HEK293 (cell line): ENCODE measurements at regions not wholly inside any gene's neighbourhood (a gene's known extent, or its start where the extent isn't known, plus 50 kb on each side); places are given as distances from the start of the nearest gene placed in this dataset.
A peak's percentile ranks its signal among the peaks of the same experiment; 100 is the strongest.

ENCODE experiments used
- CTCF ChIA-PET: fragments of 350-600 bp; formaldehyde crosslinking; extraction: SDS; loops from one replicate; lab custom pipeline; 2021; ENCODE audit warnings: antibody characterized with exemption; lab: Yijun Ruan, JAX
- POLR2A ChIA-PET: fragments of 300-600 bp; formaldehyde crosslinking; extraction: SDS; loops from one replicate; lab custom pipeline; 2020; ENCODE audit warnings: antibody characterized with exemption, inconsistent platforms; lab: Yijun Ruan, JAX
- H3K27ac ChIP-seq: fragments of 200-500 bp; sonication (Bioruptor generic); 2 replicates; pipeline ENCODE4 v1.5.1; 2014; ENCODE audit warnings: low read depth, low read length, control low read depth, inconsistent platforms; ENCODE audit errors: extremely low read depth
- H3K36me3 ChIP-seq, 2 experiments: fragments of 200-500 bp in 1 of 2; sonication (Bioruptor generic) in 1 of 2; 1 replicate in 1 of 2; 2 replicates in 1 of 2; pipeline ENCODE4 v1.5.1; 2014 to 2017; ENCODE audit warnings: inconsistent platforms in 2 of 2, low read length in 2 of 2; ENCODE audit not compliant: control insufficient read depth in 2 of 2, insufficient read depth in 1 of 2
- H3K4me1 ChIP-seq: fragments of 200-500 bp; sonication (Bioruptor generic); 2 replicates; pipeline ENCODE4 v1.5.1; 2014; ENCODE audit warnings: mild to moderate bottlenecking, low read length, inconsistent platforms; ENCODE audit not compliant: control insufficient read depth, insufficient read depth
- H3K4me3 ChIP-seq: 2 replicates; pipeline ENCODE4 v1.5.1; 2011; ENCODE audit warnings: low read depth, mild to moderate bottlenecking, control low read depth, low read length, moderate library complexity
- H3K9me3 ChIP-seq: fragments of 200-500 bp; sonication (Bioruptor generic); 2 replicates; pipeline ENCODE4 v1.5.1; 2014; ENCODE audit warnings: low read depth, low read length, inconsistent platforms; ENCODE audit not compliant: control insufficient read depth, insufficient read depth
- EGR2 ChIP-seq: fragments of 450-650 bp; formaldehyde crosslinking; IDR thresholded peaks from 2 replicates; pipeline ENCODE4 v1.5.1; 2016; ENCODE audit warnings: low read depth, missing biosample characterization, missing genetic modification characterization
- FEZF1 ChIP-seq: fragments of 450-650 bp; formaldehyde crosslinking; IDR thresholded peaks from 2 replicates; pipeline ENCODE4 v1.5.1; 2016; ENCODE audit warnings: missing biosample characterization, missing genetic modification characterization
- GFI1B ChIP-seq: fragments of 450-650 bp; formaldehyde crosslinking; IDR thresholded peaks from 2 replicates; pipeline ENCODE4 v1.5.1; 2016; ENCODE audit warnings: missing biosample characterization, missing genetic modification characterization
- GLI4 ChIP-seq: fragments of 450-650 bp; formaldehyde crosslinking; IDR thresholded peaks from 2 replicates; pipeline ENCODE4 v1.5.1; 2016; ENCODE audit warnings: missing biosample characterization, missing genetic modification characterization
- HOXC10 ChIP-seq: sonication (generic); formaldehyde crosslinking; IDR thresholded peaks from 2 replicates; pipeline ENCODE4 v1.8.1; 2023; ENCODE audit warnings: mild to moderate bottlenecking, missing genetic modification reagents
- KLF8 ChIP-seq: fragments of 450-650 bp; formaldehyde crosslinking; IDR thresholded peaks from 2 replicates; pipeline ENCODE4 v1.5.1; 2016; ENCODE audit warnings: missing biosample characterization, missing genetic modification characterization
- KLF9 ChIP-seq: fragments of 450-650 bp; formaldehyde crosslinking; IDR thresholded peaks from 2 replicates; pipeline ENCODE4 v1.5.1; 2016; ENCODE audit warnings: missing biosample characterization, missing genetic modification characterization, low read depth
- SCRT2 ChIP-seq: fragments of 450-650 bp; formaldehyde crosslinking; IDR thresholded peaks from 2 replicates; pipeline ENCODE4 v1.5.1; 2016; ENCODE audit warnings: missing biosample characterization, missing genetic modification characterization
- TRIM28 ChIP-seq: IDR thresholded peaks from 2 replicates; pipeline ENCODE4 v1.6.1; 2011; ENCODE audit warnings: low read length, control low read depth, borderline replicate concordance
- YY1 ChIP-seq: fragments of 450-650 bp; formaldehyde crosslinking; IDR thresholded peaks from 2 replicates; pipeline ENCODE4 v1.5.1; 2018; ENCODE audit warnings: missing biosample characterization, missing genetic modification characterization
- ZIC2 ChIP-seq: fragments of 450-650 bp; formaldehyde crosslinking; IDR thresholded peaks from 2 replicates; pipeline ENCODE4 v1.5.1; 2016; ENCODE audit warnings: missing biosample characterization, missing genetic modification characterization
- ZNF138 ChIP-seq: fragments of 450-650 bp; formaldehyde crosslinking; IDR thresholded peaks from 2 replicates; pipeline ENCODE4 v1.5.1; 2016; ENCODE audit warnings: missing biosample characterization, missing genetic modification characterization, borderline replicate concordance
- ZNF140 ChIP-seq: fragments of 450-650 bp; formaldehyde crosslinking; IDR thresholded peaks from 2 replicates; pipeline ENCODE4 v1.5.1; 2016; ENCODE audit warnings: missing biosample characterization, missing genetic modification characterization
- ZNF155 ChIP-seq: fragments of 450-650 bp; formaldehyde crosslinking; IDR thresholded peaks from 2 replicates; pipeline ENCODE4 v1.5.1; 2016; ENCODE audit warnings: missing biosample characterization, missing genetic modification characterization
- ZNF214 ChIP-seq: fragments of 450-650 bp; formaldehyde crosslinking; IDR thresholded peaks from 2 replicates; pipeline ENCODE4 v1.5.1; 2017; ENCODE audit warnings: missing biosample characterization, mild to moderate bottlenecking, missing genetic modification characterization, borderline replicate concordance
- ZNF521 ChIP-seq: fragments of 450-650 bp; formaldehyde crosslinking; IDR thresholded peaks from 2 replicates; pipeline ENCODE4 v1.5.1; 2017; ENCODE audit warnings: missing biosample characterization, mild to moderate bottlenecking, missing genetic modification characterization
- ZXDB ChIP-seq: fragments of 450-650 bp; formaldehyde crosslinking; IDR thresholded peaks from 2 replicates; pipeline ENCODE4 v1.5.1; 2016; ENCODE audit warnings: missing biosample characterization, missing genetic modification characterization
- TF ChIP-seq, protein P1 (sequence below): fragments of 450-650 bp; formaldehyde crosslinking; IDR thresholded peaks from 2 replicates; pipeline ENCODE4 v1.5.1; 2016; ENCODE audit warnings: missing biosample characterization, missing genetic modification characterization
- TF ChIP-seq, protein P2 (sequence below): fragments of 450-650 bp; formaldehyde crosslinking; IDR thresholded peaks from 2 replicates; pipeline ENCODE4 v1.5.1; 2016; ENCODE audit warnings: missing biosample characterization, missing genetic modification characterization

DNA sequence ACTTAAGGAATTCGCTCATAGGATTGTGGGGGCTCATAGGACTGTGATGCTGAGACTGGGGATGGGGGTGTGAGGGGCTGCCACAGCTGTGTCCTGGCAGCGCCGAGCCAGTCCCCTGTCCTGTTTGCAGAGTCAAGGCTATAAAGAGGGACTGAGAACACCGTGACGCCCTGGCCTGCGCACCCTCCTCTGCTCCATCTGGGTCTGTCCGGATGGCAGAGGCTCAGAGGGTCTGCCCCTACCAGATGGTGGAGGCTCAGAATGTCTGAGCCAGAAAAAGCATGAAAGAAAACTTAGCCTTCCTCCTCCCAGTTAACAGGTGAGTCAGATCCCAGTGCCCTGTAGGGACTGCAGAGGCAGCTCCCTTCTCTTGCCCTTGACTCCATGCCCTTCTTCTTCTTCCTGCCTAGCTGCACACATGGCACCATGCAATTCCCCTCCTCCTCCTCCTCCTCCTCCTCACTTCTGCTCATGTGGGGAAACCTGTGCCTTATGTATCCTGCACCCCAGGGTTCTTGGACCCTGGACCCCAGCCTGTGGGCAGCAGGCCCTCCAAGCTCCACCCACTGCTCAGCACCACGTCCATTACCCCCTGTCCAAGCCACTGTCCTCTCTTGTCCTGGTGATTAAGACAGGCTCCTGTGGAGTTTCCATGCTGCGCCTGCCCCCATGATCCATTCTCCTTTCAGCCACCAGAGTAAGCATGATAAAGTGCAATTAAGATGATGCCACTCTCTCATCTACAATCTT is 410.0 kb upstream of the SULF2 start:
- ChIA-PET POLR2A (no interaction called here), CTCF (no interaction called here)
- H3K27ac ChIP-seq, result no peak overlapping the region
- H3K36me3 ChIP-seq, result no peaks in the 10 kb centered on the region
- H3K4me1 ChIP-seq, result no peaks in the 10 kb centered on the region
- no peak overlapping the region for H3K4me3 ChIP-seq
- H3K9me3 ChIP-seq, result no peaks in the 10 kb centered on the region
- TF ChIP-seq YY1, result no peak
- TF ChIP-seq ZNF521 (tag by site-specific recombination), result no peak
- 0 out of 2 replicates have a peak, but pooled peaks have one; percentile 8 for TF ChIP-seq EGR2 (tag by site-specific recombination)
- peak; percentile 49 for TF ChIP-seq ZIC2 (tag by site-specific recombination)
- no peak for TF ChIP-seq TRIM28

DNA sequence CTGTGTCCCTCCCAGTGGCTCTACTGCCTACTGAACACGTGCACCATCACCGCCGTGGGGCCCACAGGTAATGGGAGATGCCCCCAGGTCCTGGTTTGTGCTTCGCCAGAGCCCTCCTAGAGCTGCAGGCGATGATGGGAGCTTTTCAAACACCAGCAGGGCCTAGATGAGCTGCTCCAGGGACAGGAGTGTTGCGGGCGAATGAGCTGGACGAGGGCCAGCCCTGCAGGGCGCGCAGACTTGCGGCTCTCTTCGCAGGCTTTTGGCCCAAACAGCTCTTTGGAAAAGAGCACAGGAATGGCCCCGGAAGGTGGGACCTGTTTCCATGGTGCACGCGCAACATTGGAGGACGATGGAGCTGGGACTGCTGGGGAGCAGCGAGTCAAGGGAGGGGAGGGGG is 409.3 kb upstream of the SULF2 start:
- H3K36me3 ChIP-seq, result no peaks in the 10 kb centered on the region
- POLR2A ChIA-PET, result no interaction called here
- H3K4me3 ChIP-seq, result no peak overlapping the region
- CTCF ChIA-PET, result no interaction called here
- no peak for TF ChIP-seq ZNF214
- TF ChIP-seq HOXC10 (CRISPR knock-in tag), result no peak
- TF ChIP-seq ZNF140, result no peak
- TF ChIP-seq, protein P1, sequence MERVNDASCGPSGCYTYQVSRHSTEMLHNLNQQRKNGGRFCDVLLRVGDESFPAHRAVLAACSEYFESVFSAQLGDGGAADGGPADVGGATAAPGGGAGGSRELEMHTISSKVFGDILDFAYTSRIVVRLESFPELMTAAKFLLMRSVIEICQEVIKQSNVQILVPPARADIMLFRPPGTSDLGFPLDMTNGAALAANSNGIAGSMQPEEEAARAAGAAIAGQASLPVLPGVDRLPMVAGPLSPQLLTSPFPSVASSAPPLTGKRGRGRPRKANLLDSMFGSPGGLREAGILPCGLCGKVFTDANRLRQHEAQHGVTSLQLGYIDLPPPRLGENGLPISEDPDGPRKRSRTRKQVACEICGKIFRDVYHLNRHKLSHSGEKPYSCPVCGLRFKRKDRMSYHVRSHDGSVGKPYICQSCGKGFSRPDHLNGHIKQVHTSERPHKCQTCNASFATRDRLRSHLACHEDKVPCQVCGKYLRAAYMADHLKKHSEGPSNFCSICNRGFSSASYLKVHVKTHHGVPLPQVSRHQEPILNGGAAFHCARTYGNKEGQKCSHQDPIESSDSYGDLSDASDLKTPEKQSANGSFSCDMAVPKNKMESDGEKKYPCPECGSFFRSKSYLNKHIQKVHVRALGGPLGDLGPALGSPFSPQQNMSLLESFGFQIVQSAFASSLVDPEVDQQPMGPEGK (tag by site-specific recombination), result no peak
- TF ChIP-seq ZNF138 (tag by site-specific recombination), result no peak
- no peak for TF ChIP-seq GLI4 (tag by site-specific recombination)
- TF ChIP-seq GFI1B (tag by site-specific recombination), result no peak
- no peak for TF ChIP-seq KLF9 (tag by site-specific recombination)
- no peak for TF ChIP-seq ZXDB (tag by site-specific recombination)
- no peak for TF ChIP-seq KLF8 (tag by site-specific recombination)
- TF ChIP-seq, protein P2, sequence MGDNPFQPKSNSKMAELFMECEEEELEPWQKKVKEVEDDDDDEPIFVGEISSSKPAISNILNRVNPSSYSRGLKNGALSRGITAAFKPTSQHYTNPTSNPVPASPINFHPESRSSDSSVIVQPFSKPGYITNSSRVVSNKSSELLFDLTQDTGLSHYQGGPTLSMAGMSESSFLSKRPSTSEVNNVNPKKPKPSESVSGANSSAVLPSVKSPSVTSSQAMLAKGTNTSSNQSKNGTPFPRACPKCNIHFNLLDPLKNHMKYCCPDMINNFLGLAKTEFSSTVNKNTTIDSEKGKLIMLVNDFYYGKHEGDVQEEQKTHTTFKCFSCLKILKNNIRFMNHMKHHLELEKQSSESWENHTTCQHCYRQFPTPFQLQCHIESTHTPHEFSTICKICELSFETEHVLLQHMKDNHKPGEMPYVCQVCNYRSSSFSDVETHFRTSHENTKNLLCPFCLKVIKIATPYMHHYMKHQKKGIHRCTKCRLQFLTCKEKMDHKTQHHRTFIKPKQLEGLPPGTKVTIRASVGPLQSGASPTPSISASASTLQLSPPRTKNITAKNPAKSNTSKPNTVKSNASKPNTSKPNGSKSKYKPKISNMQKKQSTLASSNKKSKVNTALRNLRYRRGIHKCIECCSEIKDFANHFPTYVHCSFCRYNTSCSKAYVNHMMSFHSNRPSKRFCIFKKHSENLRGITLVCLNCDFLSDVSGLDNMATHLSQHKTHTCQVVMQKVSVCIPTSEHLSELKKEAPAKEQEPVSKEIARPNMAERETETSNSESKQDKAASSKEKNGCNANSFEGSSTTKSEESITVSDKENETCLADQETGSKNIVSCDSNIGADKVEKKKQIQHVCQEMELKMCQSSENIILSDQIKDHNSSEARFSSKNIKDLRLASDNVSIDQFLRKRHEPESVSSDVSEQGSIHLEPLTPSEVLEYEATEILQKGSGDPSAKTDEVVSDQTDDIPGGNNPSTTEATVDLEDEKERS (tag by site-specific recombination), result no peak
- no peak for TF ChIP-seq ZNF155 (tag by site-specific recombination)
- no peak for TF ChIP-seq FEZF1 (tag by site-specific recombination)
- TF ChIP-seq SCRT2 (tag by site-specific recombination), result no peak
- no peaks in the 10 kb centered on the region for H3K4me1 ChIP-seq
- H3K27ac ChIP-seq, result no peak overlapping the region
- no peaks in the 10 kb centered on the region for H3K9me3 ChIP-seq
